GM18867 (cell line): ENCODE measurements at regions not wholly inside any gene's neighbourhood (a gene's known extent, or its start where the extent isn't known, plus 50 kb on each side); places are given as distances from the start of the nearest gene placed in this dataset.

Source experiments
- ATAC-seq: cut with Tn5 transposase; IDR thresholded peaks from one replicate; pipeline ENCODE4 v1.9.1; 2021; ENCODE audit warnings: mild to moderate bottlenecking, moderate library complexity; ENCODE audit not compliant: unreplicated experiment

DNA sequence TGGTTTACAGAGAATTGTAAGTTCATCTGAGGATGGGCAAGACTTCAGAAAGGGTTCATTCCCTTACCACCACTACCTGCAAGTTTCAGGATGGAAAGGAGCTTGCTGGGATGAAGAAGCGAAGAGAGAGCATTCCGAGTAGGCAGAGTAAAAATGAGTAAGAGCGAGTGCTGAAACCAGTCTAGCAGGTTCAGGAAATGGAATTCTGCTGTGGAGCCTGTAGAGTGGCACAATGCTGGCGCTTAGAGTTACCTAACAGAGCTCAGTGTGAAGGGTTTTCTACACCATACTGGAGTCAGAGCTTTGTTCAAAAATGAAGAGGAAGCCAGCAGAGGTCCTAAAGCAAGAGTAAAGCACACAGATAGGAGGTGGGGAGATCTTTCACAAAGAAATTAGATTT lies 179.2 kb upstream of the ZC3H12C start:
- ATAC-seq, result no peak

DNA sequence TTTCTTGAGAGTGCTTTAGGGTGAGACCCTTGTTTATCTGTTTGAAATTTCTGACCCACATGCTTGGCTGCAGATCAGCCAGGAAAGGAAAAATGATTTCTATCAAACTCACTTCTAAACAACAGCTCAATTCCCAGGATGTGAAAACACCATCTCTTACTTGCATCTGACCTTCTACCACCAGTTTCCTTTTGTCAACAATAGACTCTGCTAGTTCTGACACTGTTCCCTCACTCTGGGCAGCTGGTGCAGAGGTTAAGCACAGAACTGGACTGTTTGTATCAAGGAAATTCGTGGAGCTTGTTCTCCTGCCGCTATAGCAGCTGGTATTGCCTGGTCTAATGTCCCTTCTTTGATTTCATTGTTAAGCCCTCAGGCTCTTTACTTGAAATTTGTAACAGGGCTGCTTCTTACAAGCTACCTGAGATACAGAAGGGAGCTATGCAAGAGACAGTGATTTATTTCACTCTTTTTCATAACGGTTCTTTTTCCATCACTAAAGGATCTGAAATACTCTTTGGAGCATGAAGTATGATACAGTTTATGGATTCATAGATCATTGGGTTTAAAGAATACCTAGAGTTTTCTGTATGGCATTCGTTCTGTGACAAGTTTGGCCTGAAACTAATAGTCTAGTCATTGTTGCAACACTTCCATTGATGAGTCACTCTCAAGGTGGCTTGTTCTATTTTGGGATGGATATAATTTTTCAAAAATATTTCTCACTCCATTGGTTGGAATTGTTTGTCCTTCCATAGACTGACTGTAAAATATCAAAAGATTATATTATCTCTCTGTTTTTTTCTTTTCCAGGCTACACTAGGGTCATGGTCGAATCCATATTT lies 178.2 kb upstream of the ZC3H12C start:
- ATAC-seq, result no peak

DNA sequence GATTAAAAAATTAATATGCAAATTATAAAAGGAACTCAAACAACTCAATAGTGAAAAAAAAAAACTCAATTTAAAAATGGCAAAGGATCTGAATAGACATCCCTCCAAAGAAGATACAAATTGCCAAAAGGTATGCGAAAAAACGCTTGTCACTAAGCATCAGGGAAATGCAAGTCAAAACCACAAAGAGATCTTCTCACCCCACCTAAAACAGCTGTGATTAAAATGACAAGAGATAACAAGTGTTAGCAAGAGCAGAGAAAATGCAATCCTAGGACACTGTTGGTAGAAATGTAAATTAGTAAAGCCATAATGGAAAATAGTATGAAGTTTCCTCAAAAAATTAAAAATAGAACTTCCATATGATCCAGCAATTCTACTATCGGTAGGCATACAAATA lies 166.3 kb upstream of the ZC3H12C start:
- no peak for ATAC-seq

- ATAC-seq, result no peak
These were observed 163.9 kb upstream of the ZC3H12C start for GRCh38 chr11:109929308-109929707.

DNA sequence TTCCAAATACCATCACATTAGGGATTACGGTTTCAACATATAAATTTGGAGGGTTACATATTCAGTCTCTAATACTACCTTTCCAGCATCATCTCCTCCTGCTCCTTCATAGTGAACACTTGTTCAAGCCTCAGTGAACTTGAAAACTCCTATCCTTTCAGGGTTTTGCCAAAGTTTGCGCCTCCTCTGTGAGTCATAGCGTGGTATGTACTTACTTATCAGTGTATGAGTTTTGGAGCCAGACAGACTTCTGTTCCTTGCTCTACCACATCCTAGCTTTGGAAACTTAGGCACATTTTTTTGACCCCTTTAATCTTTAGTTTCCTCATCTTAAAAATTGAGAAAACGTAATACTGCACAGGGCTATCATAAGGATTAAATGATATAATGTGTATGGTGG lies 160.1 kb upstream of the ZC3H12C start:
- no peak for ATAC-seq

DNA sequence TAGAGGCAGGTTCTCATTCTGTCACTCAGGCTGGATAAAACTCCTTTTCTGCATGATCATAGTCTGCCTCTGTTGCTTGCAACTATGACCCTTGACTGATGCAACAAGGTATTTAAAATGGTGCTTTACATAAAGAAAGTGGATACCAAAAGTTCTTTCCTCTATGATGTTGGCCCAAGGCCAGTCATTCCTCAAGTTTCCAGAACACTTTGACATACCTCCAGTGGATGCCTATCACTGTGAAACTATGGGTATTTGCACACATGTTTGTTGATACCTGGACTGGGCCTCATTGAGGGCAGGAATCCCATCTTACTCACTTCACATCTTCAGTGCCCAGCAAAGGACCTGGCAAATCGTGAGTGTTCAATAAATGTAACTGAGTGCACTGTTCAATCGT lies 159.0 kb upstream of the ZC3H12C start:
- no peak for ATAC-seq

DNA sequence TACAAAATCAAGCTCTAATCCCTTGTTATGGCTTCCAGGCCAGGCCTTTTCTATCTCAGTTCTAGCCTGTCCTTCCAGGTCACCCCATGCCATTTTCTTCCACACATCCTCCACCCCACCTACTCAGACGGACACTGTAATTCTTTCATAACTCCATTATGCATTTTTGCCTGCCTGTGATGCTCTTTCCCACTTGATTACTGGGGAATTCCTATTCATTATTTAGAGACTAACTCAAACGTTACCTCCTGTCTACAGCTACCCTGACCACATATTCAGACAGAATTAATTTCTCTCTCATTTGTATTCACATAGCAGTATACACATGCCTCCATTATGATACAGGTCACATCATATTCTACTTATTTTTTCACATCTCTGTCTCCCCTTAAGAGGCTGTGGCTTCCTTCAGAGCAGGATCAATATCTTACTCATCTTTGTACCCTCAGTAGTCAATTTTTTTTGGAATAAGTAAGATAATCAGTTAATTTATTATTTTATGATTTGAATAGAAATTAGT lies 156.5 kb upstream of the ZC3H12C start:
- no peak for ATAC-seq

- ATAC-seq, result no peak
These were observed 155.2 kb upstream of the ZC3H12C start for GRCh38 chr11:109937968-109938367.

DNA sequence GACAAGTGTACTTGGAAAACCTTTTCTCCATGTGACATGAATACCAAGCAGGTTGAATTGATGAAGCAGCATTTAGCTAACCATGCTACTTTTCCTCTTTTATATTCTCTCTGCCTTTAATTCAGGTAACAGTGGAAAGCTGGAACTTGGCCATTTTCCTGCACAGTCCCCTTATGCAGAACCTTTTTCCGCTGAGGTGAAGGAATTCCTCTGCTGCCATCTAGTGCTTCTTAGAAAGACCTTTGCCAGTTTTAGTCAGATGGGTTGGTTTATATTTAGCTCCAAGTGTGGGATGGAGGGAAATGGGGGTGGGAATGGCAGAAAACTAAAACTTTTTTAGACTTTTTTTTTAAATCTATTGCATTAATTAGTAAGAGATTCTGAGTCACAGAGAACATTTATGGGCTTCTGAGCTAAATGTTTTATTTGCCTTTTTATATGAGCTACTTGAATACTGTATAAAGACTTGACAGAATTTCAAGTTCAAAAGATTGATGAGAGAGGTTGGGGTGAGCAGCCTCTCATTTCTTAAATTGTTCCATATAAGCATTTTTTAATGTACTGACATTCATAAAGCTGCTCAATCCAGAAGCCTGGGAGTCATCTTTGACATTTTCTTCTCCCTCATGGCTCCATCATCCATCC lies 153.9 kb upstream of the ZC3H12C start:
- ATAC-seq, result peak; percentile 54

GRCh38 chr11:109940816-109941215 lies 152.4 kb upstream of the ZC3H12C start:
- ATAC-seq, result no peak

- peak; percentile 75 for ATAC-seq
These were observed 147.4 kb upstream of the ZC3H12C start for GRCh38 chr11:109945626-109946321.

GRCh38 chr11:109946322-109946846 lies 146.8 kb upstream of the ZC3H12C start:
- peak; percentile 88 for ATAC-seq

DNA sequence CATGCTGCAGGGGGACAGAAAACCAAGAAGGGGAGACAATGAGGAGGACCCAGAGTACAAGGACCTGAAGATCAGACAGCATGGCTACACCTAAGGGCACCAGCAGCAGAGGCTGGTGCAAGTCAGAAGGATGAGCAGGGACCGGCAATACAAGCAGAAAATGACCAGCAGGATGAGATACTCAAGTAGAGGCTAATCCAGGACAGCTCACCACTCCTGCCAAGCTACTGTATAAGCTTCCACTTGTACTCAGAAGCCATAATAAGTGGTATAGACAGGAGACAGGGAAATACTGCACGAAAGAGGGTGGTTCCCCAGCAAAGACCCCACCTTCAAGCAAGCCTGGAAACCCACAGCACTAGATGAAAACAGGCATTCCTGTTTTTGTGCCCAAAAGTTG lies 138.7 kb upstream of the ZC3H12C start:
- ATAC-seq, result no peak

DNA sequence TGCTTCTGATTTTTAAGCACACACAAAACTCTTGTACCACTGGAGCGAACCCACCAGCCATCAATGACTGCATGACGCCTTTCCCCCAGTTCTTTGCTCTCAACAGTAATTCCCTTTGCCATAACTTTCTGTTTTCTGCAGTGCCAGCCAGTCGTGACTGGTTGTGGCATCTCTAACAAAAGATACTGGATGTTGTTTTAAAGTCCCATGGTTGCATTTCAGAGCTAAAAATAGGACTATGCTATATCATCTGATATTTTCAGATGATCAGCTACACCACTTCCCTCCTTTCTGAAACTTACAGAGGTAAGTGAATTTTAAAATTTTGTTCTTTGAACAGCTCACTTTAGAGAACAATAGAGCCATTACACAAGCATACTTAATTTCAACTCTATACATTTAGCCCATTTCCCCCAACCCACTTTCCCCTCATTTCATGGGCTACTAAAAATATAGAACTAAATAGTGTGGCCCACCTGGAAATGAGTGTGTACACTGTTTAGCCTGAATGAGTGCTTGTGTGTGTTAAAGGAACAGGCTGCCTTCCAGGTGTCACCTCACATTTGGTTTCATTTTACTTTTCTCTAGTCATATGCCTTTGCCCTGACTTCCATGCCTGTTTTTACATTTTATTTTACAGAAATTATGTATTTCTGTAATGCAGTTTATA lies 136.9 kb upstream of the ZC3H12C start:
- ATAC-seq, result peak; percentile 84

DNA sequence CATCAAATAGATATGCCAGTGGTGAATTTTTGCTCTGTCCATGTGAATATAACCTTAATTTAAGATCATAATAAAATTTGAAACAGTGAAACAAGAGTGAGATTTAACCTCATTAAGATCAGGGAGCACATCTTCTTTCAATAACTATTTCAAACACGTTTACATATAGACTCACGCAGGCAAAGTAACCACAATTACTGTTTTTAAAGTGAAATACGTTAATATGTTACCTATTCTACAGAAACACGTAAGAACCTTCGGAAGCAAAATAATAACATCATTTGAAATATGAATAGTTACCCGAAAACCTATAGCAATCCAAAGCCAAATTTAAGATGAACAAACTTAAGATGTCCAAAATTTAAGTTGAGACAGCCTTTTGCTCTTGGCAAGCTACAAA lies 136.2 kb upstream of the ZC3H12C start:
- peak; percentile 44 for ATAC-seq

- no peak for ATAC-seq
These were observed 135.6 kb upstream of the ZC3H12C start for GRCh38 chr11:109957601-109958000.

- ATAC-seq, result no peak
These were observed 134.9 kb upstream of the ZC3H12C start for GRCh38 chr11:109958131-109958820.

DNA sequence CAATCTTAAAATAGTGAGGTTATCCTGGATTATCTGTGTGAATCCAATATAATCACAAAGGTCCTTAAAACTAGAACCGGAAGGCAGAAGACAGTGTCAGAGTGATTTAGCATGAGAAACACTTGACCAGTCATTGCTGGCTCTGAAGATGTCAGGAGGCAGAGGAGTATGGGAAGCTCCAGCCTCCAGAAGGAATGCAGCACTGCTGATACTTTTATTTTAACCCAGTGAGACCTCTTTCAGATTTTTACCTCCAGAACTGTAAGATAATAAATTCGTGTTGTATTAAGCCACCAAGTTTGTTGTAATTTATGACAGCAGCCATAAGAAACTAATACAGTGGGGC lies 134.4 kb upstream of the ZC3H12C start:
- ATAC-seq, result no peak

- no peak for ATAC-seq
These were observed 132.4 kb upstream of the ZC3H12C start for GRCh38 chr11:109960831-109961230.

- no peak for ATAC-seq
These were observed 131.9 kb upstream of the ZC3H12C start for GRCh38 chr11:109961261-109961660.
